H9 (cell line): ENCODE measurements at regions not wholly inside any gene's neighbourhood (a gene's known extent, or its start where the extent isn't known, plus 50 kb on each side); places are given as distances from the start of the nearest gene placed in this dataset.

ENCODE experiments used
- DNase-seq: peaks from one replicate; pipeline ENCODE4 v3.0.0-alpha.2; 2017
- H2AFZ ChIP-seq: one replicate; pipeline ENCODE4 v1.6.1; 2013; ENCODE audit warnings: mild to moderate bottlenecking, low read length, control low read depth, moderate library complexity
- H2AK5ac ChIP-seq: 2 replicates; pipeline ENCODE4 v1.6.1; 2013; ENCODE audit warnings: low read length, control low read depth, mixed read lengths; ENCODE audit not compliant: insufficient read length
- H2BK120ac ChIP-seq: one replicate; pipeline ENCODE4 v1.6.1; 2013; ENCODE audit warnings: low read depth, mild to moderate bottlenecking, low read length, control low read depth, inconsistent platforms; ENCODE audit not compliant: poor library complexity, severe bottlenecking
- H2BK12ac ChIP-seq: 2 replicates; pipeline ENCODE4 v1.6.1; 2013; ENCODE audit warnings: low read length, control low read depth, mixed read lengths, low read depth; ENCODE audit not compliant: insufficient read length
- H2BK15ac ChIP-seq: 2 replicates; pipeline ENCODE4 v1.6.1; 2013; ENCODE audit warnings: low read depth, low read length, control low read depth
- H2BK20ac ChIP-seq: one replicate; pipeline ENCODE4 v1.6.1; 2013; ENCODE audit warnings: low read depth, mild to moderate bottlenecking, low read length, control low read depth, inconsistent platforms; ENCODE audit not compliant: poor library complexity, severe bottlenecking
- H2BK5ac ChIP-seq: 2 replicates; pipeline ENCODE4 v1.6.1; 2013; ENCODE audit warnings: low read length, control low read depth, mixed read lengths; ENCODE audit not compliant: insufficient read length
- H3K14ac ChIP-seq: 2 replicates; pipeline ENCODE4 v1.6.1; 2013; ENCODE audit warnings: low read length, control low read depth; ENCODE audit not compliant: insufficient read depth
- H3K18ac ChIP-seq: 2 replicates; pipeline ENCODE4 v1.6.1; 2013; ENCODE audit warnings: low read depth, mild to moderate bottlenecking, mixed read lengths, low read length, control low read depth; ENCODE audit not compliant: insufficient read length
- H3K23ac ChIP-seq: 2 replicates; pipeline ENCODE4 v1.6.1; 2013; ENCODE audit warnings: low read length, control low read depth, mixed read lengths, low read depth; ENCODE audit not compliant: insufficient read length
- H3K23me2 ChIP-seq: 2 replicates; pipeline ENCODE4 v1.6.1; 2013; ENCODE audit warnings: low read depth, mild to moderate bottlenecking, mixed read lengths, low read length, control low read depth; ENCODE audit not compliant: insufficient read length, poor library complexity, severe bottlenecking
- H3K27ac ChIP-seq: 2 replicates; pipeline ENCODE4 v1.5.1; 2013; ENCODE audit warnings: low read length, control low read depth, mixed read lengths, low read depth; ENCODE audit not compliant: insufficient read length
- H3K27me3 ChIP-seq: 2 replicates; pipeline ENCODE4 v1.6.1; 2013; ENCODE audit warnings: low read length, control low read depth, inconsistent platforms; ENCODE audit not compliant: insufficient read depth
- H3K4ac ChIP-seq: 2 replicates; pipeline ENCODE4 v1.6.1; 2013; ENCODE audit warnings: low read depth, mild to moderate bottlenecking, control low read depth, inconsistent platforms, low read length, moderate library complexity
- H3K4me1 ChIP-seq: 2 replicates; pipeline ENCODE4 v1.6.1; 2013; ENCODE audit warnings: low read length, control low read depth, inconsistent platforms; ENCODE audit not compliant: insufficient read depth
- H3K4me2 ChIP-seq: 2 replicates; pipeline ENCODE4 v1.6.1; 2013; ENCODE audit warnings: low read length, control low read depth, mixed read lengths; ENCODE audit not compliant: insufficient read length, insufficient read depth
- H3K56ac ChIP-seq: 2 replicates; pipeline ENCODE4 v1.6.1; 2013; ENCODE audit warnings: low read depth, mild to moderate bottlenecking, mixed read lengths, low read length, control low read depth; ENCODE audit not compliant: insufficient read length
- H3K79me1 ChIP-seq: 2 replicates; pipeline ENCODE4 v1.6.1; 2013; ENCODE audit warnings: low read depth, mild to moderate bottlenecking, moderate library complexity, low read length, control low read depth, inconsistent platforms; ENCODE audit not compliant: insufficient read depth, poor library complexity, severe bottlenecking
- H3K79me2 ChIP-seq: 2 replicates; pipeline ENCODE4 v1.6.1; 2013; ENCODE audit warnings: low read length, control low read depth, inconsistent platforms; ENCODE audit not compliant: insufficient read depth
- H3K9ac ChIP-seq: 2 replicates; pipeline ENCODE4 v1.6.1; 2013; ENCODE audit warnings: low read length, control low read depth, mixed read lengths; ENCODE audit not compliant: insufficient read length; ENCODE audit errors: extremely low read depth
- H3K9me3 ChIP-seq: one replicate; pipeline ENCODE4 v1.6.1; 2013; ENCODE audit warnings: low read depth, low read length, inconsistent platforms; ENCODE audit not compliant: control insufficient read depth
- H3T11ph ChIP-seq: one replicate; pipeline ENCODE4 v1.6.1; 2013; ENCODE audit warnings: mild to moderate bottlenecking, low read length, control low read depth, inconsistent platforms
- H4K20me1 ChIP-seq: one replicate; pipeline ENCODE4 v1.6.1; 2013; ENCODE audit not compliant: control insufficient read depth, insufficient read length, insufficient read depth
- H4K5ac ChIP-seq: 2 replicates; pipeline ENCODE4 v1.6.1; 2013; ENCODE audit warnings: low read depth, mild to moderate bottlenecking, mixed read lengths, low read length, control low read depth; ENCODE audit not compliant: insufficient read length
- H4K8ac ChIP-seq: replicated peaks from 2 replicates; pipeline ENCODE4 v1.6.1; 2013; ENCODE audit warnings: low read length, control low read depth, mixed read lengths, low read depth; ENCODE audit not compliant: insufficient read length
- H4K91ac ChIP-seq: 2 replicates; pipeline ENCODE4 v1.6.1; 2013; ENCODE audit warnings: low read depth, mild to moderate bottlenecking, moderate library complexity, mixed read lengths, low read length, control low read depth; ENCODE audit not compliant: insufficient read length
- H3K27ac Mint-ChIP-seq, 3 experiments: 2 replicates in 2 of 3; 3 replicates in 1 of 3; pipeline ENCODE4 v1.8.0; 2020 to 2021; ENCODE audit warnings: mixed read lengths in 3 of 3, mild to moderate bottlenecking in 1 of 3, moderate library complexity in 1 of 3
- H3K27me3 Mint-ChIP-seq: 2 replicates; pipeline ENCODE4 v1.8.0; 2021; ENCODE audit warnings: low read depth, mild to moderate bottlenecking, moderate library complexity, mixed read lengths
- H3K36me3 Mint-ChIP-seq, 3 experiments: 2 replicates in 2 of 3; 3 replicates in 1 of 3; pipeline ENCODE4 v1.8.0; 2020 to 2021; ENCODE audit warnings: low read depth in 3 of 3, mixed read lengths in 3 of 3; ENCODE audit not compliant: insufficient read depth in 1 of 3
- H3K4me1 Mint-ChIP-seq, 2 experiments: 2 replicates each; pipeline ENCODE4 v1.8.0; 2020; ENCODE audit warnings: mixed read lengths in 2 of 2
- H3K4me3 Mint-ChIP-seq, 2 experiments: 2 replicates in 1 of 2; 3 replicates in 1 of 2; pipeline ENCODE4 v1.8.0; 2020 to 2021; ENCODE audit warnings: mild to moderate bottlenecking in 2 of 2, mixed read lengths in 2 of 2, moderate library complexity in 1 of 2
- H3K9me3 Mint-ChIP-seq, 2 experiments: 2 replicates in 1 of 2; 3 replicates in 1 of 2; pipeline ENCODE4 v1.8.0; 2020; ENCODE audit warnings: mild to moderate bottlenecking in 2 of 2, mixed read lengths in 2 of 2, moderate library complexity in 1 of 2
- CTCF ChIP-seq: fragments of 200-600 bp; sonication (generic); conservative IDR thresholded peaks from 3 replicates; pipeline ENCODE4 v1.8.0; 2021; ENCODE audit warnings: antibody characterized with exemption, mild to moderate bottlenecking
- WGBS: extraction: QIAGEN DNeasy Blood & Tissue Kit; methylation state at CpG from one replicate; pipeline ENCODE4 v1.1.7; 2013; ENCODE audit warnings: missing lambda C conversion rate, low lambda C conversion rate, mixed read lengths; ENCODE audit not compliant: insufficient read length; ENCODE audit errors: extremely low coverage; 5-methylcytosine and 5-hydroxymethylcytosine counted together

DNA sequence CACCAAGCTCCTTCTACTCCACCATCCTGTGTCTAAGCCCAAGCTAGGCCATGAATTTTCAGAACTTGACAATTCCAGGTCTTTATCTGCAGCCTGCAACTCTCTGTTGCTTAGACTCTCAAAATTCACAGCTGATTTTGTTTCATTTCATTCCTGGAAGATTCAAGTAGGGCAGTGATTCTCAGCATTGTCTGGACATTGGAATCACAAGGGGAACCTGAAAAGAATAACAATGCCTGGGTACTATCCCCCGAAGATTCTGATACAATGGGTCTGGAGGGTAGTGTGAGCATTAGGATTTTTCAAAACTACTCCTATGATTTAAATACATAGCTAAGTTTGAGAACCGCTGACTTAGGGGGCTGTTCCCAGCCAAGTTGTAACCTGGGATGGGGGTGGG is 534.7 kb upstream of the IL12A start:
- Histone ChIP-seq H3K4me2 (no peak overlapping the region), H3K4ac (no peak overlapping the region), H3K27me3 (no peaks in the 10 kb centered on the region; the same call in 1 of the 2 replicates), H3T11ph (no peak overlapping the region), H3K14ac (no peak overlapping the region), H3K9me3 (no peaks in the 10 kb centered on the region), H2AFZ (no peak overlapping the region), H4K91ac (no peak overlapping the region), H2AK5ac (no peak overlapping the region), H2BK20ac (no peak overlapping the region), H3K23me2 (no peaks in the 10 kb centered on the region), H2BK120ac (no peak overlapping the region), H3K4me1 (peaks cover 3% of the 10 kb centered on the region; the same call in 1 of the 2 replicates), H3K9ac (no peak overlapping the region), H3K23ac (no peak overlapping the region), H2BK12ac (no peak overlapping the region), H3K79me2 (no peaks in the 10 kb centered on the region), H4K20me1 (no peaks in the 10 kb centered on the region), H3K18ac (no peak overlapping the region), H4K8ac (no peak overlapping the region), H3K79me1 (no peaks in the 10 kb centered on the region), H4K5ac (no peak overlapping the region), H3K56ac (no peak overlapping the region), H3K27ac (no peak overlapping the region), H2BK15ac (no peak overlapping the region), H2BK5ac (no peak overlapping the region)
- peaks cover 15 to 18% of the 10 kb centered on the region in 2 experiments for H3K4me1 Mint-ChIP-seq
- no CpG with 5 or more reads among the region's 2 CpGs for WGBS
- no peak for TF ChIP-seq CTCF
- peak overlapping the region; percentile 20 to 57 (median 52); a peak in 6 of 7 replicates for H3K27ac Mint-ChIP-seq
- no peaks in the 10 kb centered on the region for H3K27me3 Mint-ChIP-seq
- no peak for DNase-seq
- H3K9me3 Mint-ChIP-seq: no peaks in the 10 kb centered on the region; a peak in 1 of 5 replicates
- H3K4me3 Mint-ChIP-seq: no peak overlapping the region
- H3K36me3 Mint-ChIP-seq: no peaks in the 10 kb centered on the region
